GM21381 (cell line): ENCODE measurements at regions not wholly inside any gene's neighbourhood (a gene's known extent, or its start where the extent isn't known, plus 50 kb on each side); places are given as distances from the start of the nearest gene placed in this dataset.

Experiments used
- ATAC-seq: cut with Tn5 transposase; IDR thresholded peaks from one replicate; pipeline ENCODE4 v1.9.1; 2021; ENCODE audit warnings: mild to moderate bottlenecking, moderate library complexity; ENCODE audit not compliant: unreplicated experiment

DNA sequence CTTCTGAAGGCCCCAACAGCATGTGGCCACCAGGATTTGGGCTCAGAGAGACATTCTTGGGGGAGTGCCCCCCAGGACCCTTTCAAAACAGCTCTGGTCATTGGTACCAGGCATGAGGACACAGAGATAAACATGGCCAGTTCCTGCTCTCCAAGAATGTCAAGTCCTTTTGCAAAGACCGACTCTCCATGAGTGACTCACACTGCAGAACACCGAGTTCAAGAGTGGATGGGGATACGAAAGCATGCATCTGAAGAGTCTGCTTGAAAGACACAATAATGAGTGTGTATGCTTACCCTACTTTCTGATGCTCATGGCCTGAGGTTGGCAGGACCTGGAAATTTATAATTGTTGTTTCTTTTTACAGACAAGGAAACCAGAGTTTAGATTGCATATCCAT lies 450.6 kb downstream of the TSN start:
- ATAC-seq, result no peak

GRCh38 chr2:122209377-122209776 lies 453.9 kb downstream of the TSN start:
- ATAC-seq, result no peak

DNA sequence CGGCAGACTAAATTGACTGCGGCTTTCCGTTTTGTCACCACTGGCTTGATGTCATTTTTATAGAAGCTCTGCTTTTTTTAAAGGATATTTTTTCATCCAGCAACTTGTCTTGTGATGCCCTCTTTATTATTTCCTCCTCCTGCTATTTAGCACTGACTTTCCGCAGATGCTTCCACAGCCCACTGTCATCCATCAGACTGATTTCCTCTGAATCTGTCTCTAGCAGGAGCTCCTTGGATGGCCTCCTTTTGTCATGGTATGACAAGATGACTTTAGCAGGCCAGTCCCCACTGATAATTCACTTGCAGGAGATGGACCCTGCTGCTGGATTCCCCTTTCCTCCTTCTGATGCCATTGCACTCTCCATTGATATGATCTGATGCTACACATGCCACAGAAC lies 454.6 kb downstream of the TSN start:
- no peak for ATAC-seq

DNA sequence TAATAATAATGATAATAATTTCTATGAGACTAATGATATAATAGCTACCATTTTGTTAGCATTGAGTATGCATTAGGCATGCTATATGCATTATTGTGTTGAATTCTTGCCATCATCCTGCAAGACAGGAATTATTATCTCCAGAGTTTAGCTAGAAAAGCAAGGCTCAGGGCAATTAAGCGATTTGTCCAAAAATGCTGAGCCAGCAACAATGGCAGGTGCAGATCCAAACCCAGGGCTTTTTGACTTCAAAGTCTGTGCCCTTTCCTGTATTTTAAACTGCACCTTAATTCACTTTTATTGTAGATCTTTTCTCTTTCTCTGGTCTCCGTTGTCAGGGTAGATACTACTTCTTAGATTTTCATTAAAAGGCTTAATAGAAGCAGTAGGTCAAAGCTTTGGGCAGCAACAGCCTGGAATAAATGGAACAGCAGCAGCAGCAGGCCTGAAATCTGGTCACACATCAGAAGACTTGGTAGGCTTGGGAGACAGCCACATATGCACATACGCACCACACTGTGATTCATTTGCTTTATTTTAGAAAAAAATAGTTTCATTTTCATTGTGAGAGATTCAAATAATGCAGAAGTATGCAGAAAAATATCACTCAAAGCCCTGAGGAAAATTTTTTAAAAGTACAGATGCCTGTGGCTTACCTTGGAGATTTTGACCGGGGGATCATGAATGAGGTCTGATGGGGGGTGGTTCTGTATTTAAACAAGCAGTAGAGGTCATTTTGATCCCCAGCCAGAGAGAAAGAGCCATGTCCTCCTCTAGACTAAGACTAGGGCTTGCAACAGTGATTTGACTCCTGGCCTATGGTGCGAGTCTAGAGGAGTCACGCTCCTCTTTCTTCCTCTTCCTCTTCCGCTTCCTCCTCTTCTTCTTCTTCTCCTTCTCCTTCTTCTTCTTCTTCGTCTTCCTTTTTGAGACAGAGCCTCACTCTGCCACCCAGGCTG lies 455.7 kb downstream of the TSN start:
- no peak for ATAC-seq

- no peak for ATAC-seq
Measured at GRCh38 chr2:122213312-122213711, 457.9 kb downstream of the TSN start.

DNA sequence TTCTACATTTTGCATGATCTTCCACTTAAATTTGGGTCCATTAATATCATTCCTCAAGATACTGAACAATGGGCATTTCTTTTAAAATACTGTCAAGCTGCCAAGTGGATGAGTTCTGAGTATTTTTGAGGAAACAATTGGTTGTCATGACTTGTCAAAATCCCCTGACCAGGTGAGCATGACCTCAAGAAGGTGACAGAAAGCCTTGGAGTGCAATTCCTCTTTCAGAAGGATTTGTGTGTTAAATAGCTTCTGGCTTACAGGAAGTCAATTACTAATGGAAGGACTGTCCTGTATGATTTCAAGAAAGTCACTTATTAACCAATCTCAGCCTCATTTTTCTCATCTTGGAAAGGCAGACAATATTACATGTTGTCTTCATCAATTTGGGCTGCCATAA lies 460.6 kb downstream of the TSN start:
- no peak for ATAC-seq

- ATAC-seq, result no peak
Measured at GRCh38 chr2:122216901-122217300, 461.4 kb downstream of the TSN start.

DNA sequence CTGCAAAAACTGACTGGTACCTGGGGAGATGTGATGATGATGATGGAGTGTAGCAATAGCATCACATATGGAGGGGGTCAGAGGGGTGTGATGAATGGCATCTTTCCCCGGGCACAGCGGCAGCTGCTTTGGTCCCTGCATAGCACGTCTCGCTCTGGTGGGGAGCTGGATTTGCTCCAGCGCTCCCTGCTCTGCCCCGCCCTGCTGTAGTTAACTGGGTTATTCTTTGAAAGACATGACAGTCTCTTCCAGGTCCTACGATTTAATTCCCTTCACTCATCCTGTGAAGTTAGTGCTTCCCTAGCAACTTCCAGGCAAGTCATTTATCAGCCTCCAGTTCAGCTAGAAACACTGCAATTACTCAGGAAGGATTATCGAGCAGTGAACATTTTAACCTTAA lies 463.1 kb downstream of the TSN start:
- no peak for ATAC-seq

DNA sequence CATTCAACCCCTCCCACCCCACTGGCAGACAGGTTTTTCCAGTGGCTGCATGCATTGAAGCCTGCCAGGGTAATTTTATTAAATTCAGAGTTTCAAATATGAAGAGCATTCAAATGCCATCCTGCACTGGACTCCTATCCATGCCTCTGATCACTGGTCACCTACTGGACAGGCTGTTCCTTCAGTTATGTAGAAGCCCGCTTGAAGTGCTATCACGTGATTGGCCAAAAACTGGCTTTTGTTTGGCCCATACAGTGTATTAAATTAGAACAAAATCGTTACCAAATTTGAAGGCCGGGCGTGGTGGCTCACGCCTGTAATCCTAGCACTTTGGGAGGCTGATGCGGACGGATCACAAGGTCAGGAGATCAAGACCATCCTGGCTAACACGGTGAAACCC lies 464.1 kb downstream of the TSN start:
- ATAC-seq, result no peak

DNA sequence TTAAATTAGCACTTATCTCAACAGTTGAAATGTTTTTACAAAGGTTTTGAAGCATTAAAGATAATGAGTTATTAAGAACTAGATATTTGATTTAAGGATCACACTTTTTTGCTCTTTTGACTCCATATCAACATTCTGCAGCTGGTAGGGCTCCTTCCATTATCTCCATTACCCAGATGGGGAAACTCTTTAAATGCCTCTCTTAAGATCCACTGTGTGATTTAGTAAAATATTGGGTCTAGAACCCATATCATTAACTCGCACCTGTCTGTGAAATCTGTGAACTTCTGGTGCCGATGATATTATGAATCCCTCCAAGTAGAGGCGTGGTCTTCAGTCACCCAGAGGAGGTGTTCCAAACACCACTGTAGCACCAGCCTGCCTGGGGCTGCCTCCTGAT lies 466.2 kb downstream of the TSN start:
- ATAC-seq, result no peak

- ATAC-seq, result no peak
Measured at GRCh38 chr2:122231296-122231695, 475.8 kb downstream of the TSN start.

GRCh38 chr2:122233372-122233771 lies 477.9 kb downstream of the TSN start:
- no peak for ATAC-seq

GRCh38 chr2:122236152-122236874 lies 480.9 kb downstream of the TSN start:
- no peak for ATAC-seq

- no peak for ATAC-seq
Measured at GRCh38 chr2:122236925-122237324, 481.5 kb downstream of the TSN start.

DNA sequence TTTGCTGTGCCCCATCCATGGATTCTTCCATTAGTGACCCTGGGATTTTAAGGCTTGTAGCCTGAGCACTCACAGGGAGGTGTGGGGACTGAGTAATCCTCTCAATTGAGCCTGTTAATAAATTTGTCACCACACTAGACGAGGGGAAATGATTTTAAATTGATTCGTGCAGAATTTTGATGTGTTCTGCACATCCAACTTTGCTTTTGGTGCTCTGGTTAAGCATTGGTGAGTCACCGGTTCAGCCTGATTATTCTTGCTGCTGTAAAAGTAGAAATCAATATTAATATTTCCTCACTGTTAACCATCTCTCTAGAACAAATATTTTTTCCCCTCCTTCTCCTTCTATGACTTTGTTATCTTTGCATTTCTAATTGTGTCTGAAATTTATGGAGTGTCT lies 482.0 kb downstream of the TSN start:
- ATAC-seq, result no peak

GRCh38 chr2:122238006-122238559 lies 482.6 kb downstream of the TSN start:
- ATAC-seq, result no peak

- no peak for ATAC-seq
Measured at GRCh38 chr2:122239440-122239839, 484.0 kb downstream of the TSN start.

GRCh38 chr2:122244598-122245229 lies 489.3 kb downstream of the TSN start:
- ATAC-seq, result no peak

DNA sequence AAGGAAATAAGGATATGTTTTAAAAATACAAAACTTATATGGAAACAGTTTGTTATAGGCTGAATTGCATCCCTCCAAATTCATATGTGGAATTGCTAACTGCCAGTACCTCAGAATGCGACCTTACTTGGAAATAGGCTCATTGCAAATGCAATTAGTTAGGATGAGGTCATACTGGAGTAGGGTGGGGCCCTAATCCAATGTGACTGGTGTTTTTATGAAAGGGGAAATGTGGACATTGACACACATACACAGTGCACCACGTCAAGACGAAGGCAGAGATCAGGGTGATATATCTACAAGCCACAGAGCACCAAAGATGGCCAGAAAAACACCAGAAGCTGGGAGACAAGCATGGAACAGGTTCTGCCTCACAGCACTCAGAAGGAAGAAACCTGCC lies 494.2 kb downstream of the TSN start:
- no peak for ATAC-seq

- ATAC-seq, result no peak
Measured at GRCh38 chr2:122251158-122251557, 495.7 kb downstream of the TSN start.

DNA sequence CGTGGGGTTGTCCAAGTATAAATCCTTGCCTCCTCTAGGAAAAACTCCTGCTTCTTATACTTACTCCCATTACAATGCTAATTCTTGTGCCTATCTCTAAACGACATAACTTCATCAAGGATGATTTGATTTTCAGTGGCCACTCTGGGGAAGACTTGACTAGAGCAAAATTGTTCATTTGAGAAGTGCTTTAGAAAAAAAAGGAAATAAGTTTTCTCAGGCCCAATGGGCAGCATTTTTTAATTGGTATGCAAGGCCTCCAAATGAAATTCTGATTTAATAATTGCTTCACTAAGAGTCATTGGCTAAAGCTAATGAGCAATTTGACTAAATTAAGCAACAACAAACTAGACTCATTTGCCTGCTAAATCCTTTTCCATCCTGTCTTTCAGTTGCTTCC lies 496.1 kb downstream of the TSN start:
- no peak for ATAC-seq
